ENCODE measurements at regions not wholly inside any gene's neighbourhood (a gene's known extent, or its start where the extent isn't known, plus 50 kb on each side); places are given as distances from the start of the nearest gene placed in this dataset.

DNA sequence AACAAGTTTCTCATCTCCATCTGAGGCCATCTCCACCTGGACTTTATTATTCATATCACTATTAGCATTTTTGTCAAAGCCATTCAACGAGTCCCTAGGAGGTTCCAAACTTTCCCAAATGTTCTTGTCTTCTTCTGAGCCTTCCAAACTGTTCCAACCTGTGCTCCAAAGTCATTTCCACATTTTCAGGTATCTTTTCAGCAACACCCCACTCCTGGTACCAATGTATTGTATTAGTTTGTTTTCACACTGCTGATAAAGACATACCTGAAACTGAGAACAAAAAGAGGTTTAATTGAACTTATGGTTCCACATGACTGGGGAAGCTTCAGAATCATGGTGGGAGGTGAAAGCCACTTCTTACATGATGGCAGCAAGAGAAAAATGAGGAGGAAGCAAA lies 385.4 kb upstream of the GATB start:
- no peak for TF ChIP-seq CTCF (IDR thresholded peaks at IDR 0.05)
- no peak for TF ChIP-seq POLR2AphosphoS5 (IDR thresholded peaks at IDR 0.05)

Measured in upper lobe of left lung (tissue), 4 donors.